Mammary epithelial cell (primary cell): ENCODE measurements at regions not wholly inside any gene's neighbourhood (a gene's known extent, or its start where the extent isn't known, plus 50 kb on each side); places are given as distances from the start of the nearest gene placed in this dataset.

ENCODE experiments used
- EZH2 ChIP-seq: IDR thresholded peaks from 2 replicates; pipeline ENCODE4 v1.6.1; 2012; ENCODE audit warnings: low read length, inconsistent platforms, borderline replicate concordance
- TF ChIP-seq, protein P1 (sequence below), 2 donors: IDR thresholded peaks in 1 of 2; conservative IDR thresholded peaks in 1 of 2; 2 replicates each; pipeline ENCODE4 v1.5.1; 2011 to 2012; ENCODE audit warnings: inconsistent platforms in 2 of 2, low read length in 2 of 2, mild to moderate bottlenecking in 2 of 2, control low read depth in 1 of 2, low read depth in 1 of 2; ENCODE audit not compliant: insufficient read depth in 1 of 2; ENCODE audit errors: extremely low read depth in 1 of 2

DNA sequence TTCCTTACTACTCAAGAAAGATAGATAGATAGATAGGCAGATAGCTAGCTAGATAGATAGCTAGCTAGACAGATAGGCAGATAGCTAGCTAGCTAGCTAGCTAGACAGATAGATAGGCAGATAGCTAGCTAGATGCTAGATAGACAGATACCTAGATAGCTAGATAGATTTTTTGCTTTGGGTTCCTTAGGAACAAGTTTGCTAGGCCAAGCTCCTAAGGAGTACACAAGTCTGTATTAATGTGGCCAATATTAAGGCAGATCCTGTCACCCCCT is 61.7 kb upstream of the VPREB1 start:
- TF ChIP-seq, protein P1, sequence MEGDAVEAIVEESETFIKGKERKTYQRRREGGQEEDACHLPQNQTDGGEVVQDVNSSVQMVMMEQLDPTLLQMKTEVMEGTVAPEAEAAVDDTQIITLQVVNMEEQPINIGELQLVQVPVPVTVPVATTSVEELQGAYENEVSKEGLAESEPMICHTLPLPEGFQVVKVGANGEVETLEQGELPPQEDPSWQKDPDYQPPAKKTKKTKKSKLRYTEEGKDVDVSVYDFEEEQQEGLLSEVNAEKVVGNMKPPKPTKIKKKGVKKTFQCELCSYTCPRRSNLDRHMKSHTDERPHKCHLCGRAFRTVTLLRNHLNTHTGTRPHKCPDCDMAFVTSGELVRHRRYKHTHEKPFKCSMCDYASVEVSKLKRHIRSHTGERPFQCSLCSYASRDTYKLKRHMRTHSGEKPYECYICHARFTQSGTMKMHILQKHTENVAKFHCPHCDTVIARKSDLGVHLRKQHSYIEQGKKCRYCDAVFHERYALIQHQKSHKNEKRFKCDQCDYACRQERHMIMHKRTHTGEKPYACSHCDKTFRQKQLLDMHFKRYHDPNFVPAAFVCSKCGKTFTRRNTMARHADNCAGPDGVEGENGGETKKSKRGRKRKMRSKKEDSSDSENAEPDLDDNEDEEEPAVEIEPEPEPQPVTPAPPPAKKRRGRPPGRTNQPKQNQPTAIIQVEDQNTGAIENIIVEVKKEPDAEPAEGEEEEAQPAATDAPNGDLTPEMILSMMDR (conservative IDR thresholded peaks at IDR 0.05 in 1 of 2, IDR thresholded peaks at IDR 0.05 in 1 of 2; ENCODE audit: extremely low read depth in 1 of 2, insufficient read depth in 1 of 2, low read depth in 1 of 2, low read length in 2 of 2): no peak
- no peak for TF ChIP-seq EZH2
